WTC11 (cell line): ENCODE measurements at regions not wholly inside any gene's neighbourhood (a gene's known extent, or its start where the extent isn't known, plus 50 kb on each side); places are given as distances from the start of the nearest gene placed in this dataset.
A peak's percentile ranks its signal among the peaks of the same experiment; 100 is the strongest.

ENCODE experiments used
- ATAC-seq: fragments of 200-7000 bp; cut with Tn5 transposase; 2 replicates; pipeline ENCODE4 v1.10.0; 2021; ENCODE audit warnings: mild to moderate bottlenecking, moderate library complexity
- CTCF ChIA-PET: fragments of 300-600 bp; sonication (Branson Sonifier 250); formaldehyde crosslinking; loops from one replicate; lab custom pipeline; 2021; ENCODE audit warnings: antibody characterized with exemption; lab: Charles Lee
- POLR2A ChIA-PET: fragments of 350-600 bp; sonication (Branson Sonifier 250); formaldehyde crosslinking; loops from one replicate; lab custom pipeline; 2021; ENCODE audit warnings: antibody characterized with exemption; lab: Charles Lee
- DNase-seq: peaks from one replicate; pipeline ENCODE4 v3.0.0; 2021; ENCODE audit warnings: low spot score
- H3K27ac Mint-ChIP-seq: 2 replicates; pipeline ENCODE4 v1.8.0; 2021; ENCODE audit warnings: mixed read lengths
- H3K27me3 Mint-ChIP-seq: 2 replicates; pipeline ENCODE4 v1.8.0; 2021; ENCODE audit warnings: low read depth, mild to moderate bottlenecking, moderate library complexity, mixed read lengths
- H3K36me3 Mint-ChIP-seq: 2 replicates; pipeline ENCODE4 v1.8.0; 2021; ENCODE audit warnings: mixed read lengths
- H3K4me1 Mint-ChIP-seq: 2 replicates; pipeline ENCODE4 v1.8.0; 2022; ENCODE audit warnings: mixed read lengths
- H3K4me3 Mint-ChIP-seq: 2 replicates; pipeline ENCODE4 v1.8.0; 2021; ENCODE audit warnings: mild to moderate bottlenecking, moderate library complexity, mixed read lengths
- H3K9me3 Mint-ChIP-seq: 2 replicates; pipeline ENCODE4 v1.8.0; 2021; ENCODE audit warnings: mixed read lengths
- EMX1 ChIP-seq: fragments of 250-450 bp; sonication (Bioruptor Pico); IDR thresholded peaks from 2 replicates; pipeline ENCODE4 v1.8.0; 2021; ENCODE audit warnings: mild to moderate bottlenecking
- GTF2I ChIP-seq: fragments of 250-450 bp; sonication (Bioruptor Pico); conservative IDR thresholded peaks from 2 replicates; pipeline ENCODE4 v1.4.0; 2021; ENCODE audit warnings: mild to moderate bottlenecking
- HMGA2 ChIP-seq: fragments of 250-450 bp; sonication (Bioruptor Pico); IDR thresholded peaks from 2 replicates; pipeline ENCODE4 v1.4.0; 2021; ENCODE audit warnings: mild to moderate bottlenecking, moderate library complexity
- NFE2L1 ChIP-seq: sonication (generic); formaldehyde crosslinking; IDR thresholded peaks from 2 replicates; pipeline ENCODE4 v1.8.1; 2023; ENCODE audit warnings: missing genetic modification reagents
- NR2C2 ChIP-seq: sonication (generic); formaldehyde crosslinking; IDR thresholded peaks from 2 replicates; pipeline ENCODE4 v1.8.0; 2022; ENCODE audit warnings: mild to moderate bottlenecking, missing genetic modification reagents
- OVOL2 ChIP-seq: fragments of 250-450 bp; sonication (Bioruptor Pico); IDR thresholded peaks from 2 replicates; pipeline ENCODE4 v1.9.0; 2021; ENCODE audit warnings: mild to moderate bottlenecking, borderline replicate concordance
- PRRX2 ChIP-seq: fragments of 250-450 bp; sonication (Bioruptor Pico); IDR thresholded peaks from 2 replicates; pipeline ENCODE4 v1.8.0; 2021; ENCODE audit warnings: mild to moderate bottlenecking
- TCF7 ChIP-seq: sonication (generic); formaldehyde crosslinking; IDR thresholded peaks from 2 replicates; pipeline ENCODE4 v1.8.0; 2022; ENCODE audit warnings: mild to moderate bottlenecking, low read depth, missing genetic modification reagents, moderate library complexity
- ZNF671 ChIP-seq: fragments of 250-450 bp; sonication (Bioruptor Pico); IDR thresholded peaks from 2 replicates; pipeline ENCODE4 v1.8.0; 2021; ENCODE audit warnings: mild to moderate bottlenecking
- TF ChIP-seq, protein P1 (sequence below): sonication (generic); formaldehyde crosslinking; IDR thresholded peaks from 2 replicates; pipeline ENCODE4 v1.8.1; 2023; ENCODE audit warnings: mild to moderate bottlenecking, missing genetic modification reagents
- TF ChIP-seq, protein P2 (sequence below): fragments of 200-600 bp; IDR thresholded peaks from 2 replicates; pipeline ENCODE4 v1.8.0; 2022; ENCODE audit warnings: antibody characterized with exemption
- TF ChIP-seq, protein P3 (sequence below): sonication (generic); formaldehyde crosslinking; IDR thresholded peaks from 2 replicates; pipeline ENCODE4 v1.8.1; 2022; ENCODE audit warnings: missing genetic modification reagents, borderline replicate concordance
- TF ChIP-seq, protein P4 (sequence below): sonication (generic); formaldehyde crosslinking; IDR thresholded peaks from 2 replicates; pipeline ENCODE4 v1.8.1; 2023; ENCODE audit warnings: mild to moderate bottlenecking, moderate library complexity, missing genetic modification reagents
- TF ChIP-seq, protein P5 (sequence below): fragments of 250-450 bp; sonication (Bioruptor Pico); IDR thresholded peaks from 2 replicates; pipeline ENCODE4 v1.9.0; 2021; ENCODE audit warnings: mild to moderate bottlenecking, borderline replicate concordance
- TF ChIP-seq, protein P6 (sequence below): fragments of 250-450 bp; sonication (Bioruptor Pico); IDR thresholded peaks from 2 replicates; pipeline ENCODE4 v1.9.0; 2021; ENCODE audit warnings: mild to moderate bottlenecking
- TF ChIP-seq, protein P7 (sequence below): fragments of 250-450 bp; sonication (Bioruptor Pico); IDR thresholded peaks from 2 replicates; pipeline ENCODE4 v2.1.2; 2022; ENCODE audit warnings: mild to moderate bottlenecking, moderate library complexity
- TF ChIP-seq, protein P8 (sequence below): sonication (generic); formaldehyde crosslinking; IDR thresholded peaks from 2 replicates; pipeline ENCODE4 v1.8.1; 2022; ENCODE audit warnings: low read depth, missing genetic modification reagents, borderline replicate concordance

DNA sequence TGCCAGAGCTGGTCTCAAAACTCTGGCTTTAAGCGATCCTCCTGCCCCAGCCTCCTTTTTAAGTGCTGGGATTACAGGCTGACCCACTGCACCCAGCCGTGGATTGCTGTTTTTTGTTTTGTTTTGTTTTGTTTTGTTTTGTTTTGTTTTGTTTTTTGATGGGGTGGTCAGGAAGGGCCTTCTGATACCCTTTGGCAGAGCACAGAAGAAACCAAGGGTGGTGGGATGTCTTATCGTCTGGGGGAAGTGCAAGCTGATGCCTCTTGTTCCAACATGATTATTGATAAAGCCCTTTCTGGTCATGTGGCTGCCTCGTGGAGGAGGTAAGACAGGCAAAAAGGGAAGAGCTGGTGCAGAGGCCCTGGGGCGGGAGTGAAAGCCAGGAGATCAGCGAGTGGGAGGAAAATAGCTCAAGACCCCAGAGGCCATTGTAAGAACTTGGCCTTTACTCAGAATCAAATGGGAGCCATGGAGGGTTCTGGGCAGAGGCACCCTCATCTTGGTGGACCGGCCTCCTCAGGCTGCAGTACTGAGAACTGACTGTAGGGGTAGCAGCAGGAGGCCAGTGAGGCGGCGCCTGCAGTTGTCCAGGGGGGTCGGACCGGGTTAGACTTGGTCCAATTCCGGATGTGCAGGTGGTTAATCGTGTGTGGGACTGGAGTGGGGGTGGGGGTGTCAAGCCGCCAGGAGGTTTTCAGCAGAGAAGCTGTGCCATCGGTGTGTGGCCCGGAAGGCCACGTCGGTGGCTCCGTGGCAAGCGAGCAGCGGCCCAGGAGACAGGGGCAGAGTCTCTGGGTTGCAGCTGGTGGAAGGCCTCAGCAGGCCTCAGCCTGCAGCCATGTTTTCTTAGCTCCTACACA lies 84.4 kb upstream of the GSE1 start:
- H3K27me3 Mint-ChIP-seq: no peaks in the 10 kb centered on the region
- CTCF ChIA-PET: interaction anchor here (0.6 to 4.6 kb wide), 29 partner anchors 9 to 356 kb away, joined by 3 to 36 read pairs (median 4); no protein-coding TSS in a partner anchor
- POLR2A ChIA-PET: no interaction called here
- TF ChIP-seq, protein P1, sequence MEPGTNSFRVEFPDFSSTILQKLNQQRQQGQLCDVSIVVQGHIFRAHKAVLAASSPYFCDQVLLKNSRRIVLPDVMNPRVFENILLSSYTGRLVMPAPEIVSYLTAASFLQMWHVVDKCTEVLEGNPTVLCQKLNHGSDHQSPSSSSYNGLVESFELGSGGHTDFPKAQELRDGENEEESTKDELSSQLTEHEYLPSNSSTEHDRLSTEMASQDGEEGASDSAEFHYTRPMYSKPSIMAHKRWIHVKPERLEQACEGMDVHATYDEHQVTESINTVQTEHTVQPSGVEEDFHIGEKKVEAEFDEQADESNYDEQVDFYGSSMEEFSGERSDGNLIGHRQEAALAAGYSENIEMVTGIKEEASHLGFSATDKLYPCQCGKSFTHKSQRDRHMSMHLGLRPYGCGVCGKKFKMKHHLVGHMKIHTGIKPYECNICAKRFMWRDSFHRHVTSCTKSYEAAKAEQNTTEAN (CRISPR knock-in tag): no peak
- TF ChIP-seq, protein P2, sequence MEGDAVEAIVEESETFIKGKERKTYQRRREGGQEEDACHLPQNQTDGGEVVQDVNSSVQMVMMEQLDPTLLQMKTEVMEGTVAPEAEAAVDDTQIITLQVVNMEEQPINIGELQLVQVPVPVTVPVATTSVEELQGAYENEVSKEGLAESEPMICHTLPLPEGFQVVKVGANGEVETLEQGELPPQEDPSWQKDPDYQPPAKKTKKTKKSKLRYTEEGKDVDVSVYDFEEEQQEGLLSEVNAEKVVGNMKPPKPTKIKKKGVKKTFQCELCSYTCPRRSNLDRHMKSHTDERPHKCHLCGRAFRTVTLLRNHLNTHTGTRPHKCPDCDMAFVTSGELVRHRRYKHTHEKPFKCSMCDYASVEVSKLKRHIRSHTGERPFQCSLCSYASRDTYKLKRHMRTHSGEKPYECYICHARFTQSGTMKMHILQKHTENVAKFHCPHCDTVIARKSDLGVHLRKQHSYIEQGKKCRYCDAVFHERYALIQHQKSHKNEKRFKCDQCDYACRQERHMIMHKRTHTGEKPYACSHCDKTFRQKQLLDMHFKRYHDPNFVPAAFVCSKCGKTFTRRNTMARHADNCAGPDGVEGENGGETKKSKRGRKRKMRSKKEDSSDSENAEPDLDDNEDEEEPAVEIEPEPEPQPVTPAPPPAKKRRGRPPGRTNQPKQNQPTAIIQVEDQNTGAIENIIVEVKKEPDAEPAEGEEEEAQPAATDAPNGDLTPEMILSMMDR: peak; percentile 38; the same call in 1 of the 2 replicates
- TF ChIP-seq GTF2I (CRISPR knock-in tag) (peak; percentile 83), OVOL2 (CRISPR knock-in tag) (no peak)
- H3K9me3 Mint-ChIP-seq: no peaks in the 10 kb centered on the region
- no peak overlapping the region for H3K4me3 Mint-ChIP-seq
- ATAC-seq: no peak
- H3K4me1 Mint-ChIP-seq: peaks cover 32% of the 10 kb centered on the region
- no peaks in the 10 kb centered on the region for H3K36me3 Mint-ChIP-seq
- H3K27ac Mint-ChIP-seq: peak overlapping the region; percentile 53; the same call in 1 of the 2 replicates
- no peak for DNase-seq

DNA sequence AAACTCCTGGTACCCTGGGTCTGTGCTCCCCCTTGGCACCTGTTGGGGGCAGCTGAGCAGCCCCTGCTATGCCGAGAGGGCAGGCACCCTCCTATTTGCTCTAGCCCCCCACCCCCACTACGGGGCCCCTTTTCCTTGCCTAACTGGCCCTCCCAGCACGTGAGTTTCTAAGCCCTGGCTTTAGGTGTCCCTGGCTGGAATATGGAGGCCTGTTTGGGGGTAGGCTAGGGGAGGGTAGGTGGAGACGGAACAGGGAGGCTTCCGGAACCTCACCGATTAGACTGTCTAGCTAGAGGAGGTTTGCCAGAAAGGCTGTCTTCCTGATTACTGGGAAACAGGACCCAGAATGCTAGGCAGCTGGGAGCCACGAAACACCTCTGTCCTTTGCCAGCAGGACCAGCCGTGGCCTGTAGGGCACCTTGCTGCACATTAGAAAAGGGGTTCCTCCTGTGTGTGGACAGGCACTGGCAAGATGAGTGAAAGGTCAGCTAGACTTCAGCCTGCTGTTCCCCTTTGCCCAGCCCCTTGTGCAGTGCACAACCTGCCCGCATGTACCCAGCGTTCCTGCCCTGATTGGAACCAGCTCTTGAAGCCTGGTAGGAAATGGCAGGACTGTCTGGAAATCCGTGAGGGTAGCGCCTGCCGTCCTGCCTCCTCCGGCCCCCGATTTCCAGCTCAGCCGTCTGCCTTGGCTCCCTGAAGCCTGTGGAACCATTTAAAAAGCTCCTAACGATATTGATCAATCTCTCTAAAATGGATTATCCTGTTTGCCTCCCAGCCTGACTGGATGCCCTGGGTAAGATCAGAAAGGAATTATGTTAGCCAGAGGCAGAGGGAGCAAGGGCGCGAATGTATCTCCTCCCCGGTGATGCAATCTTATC lies 83.4 kb upstream of the GSE1 start:
- Mint-ChIP-seq H3K9me3 (no peaks in the 10 kb centered on the region), H3K4me3 (no peak overlapping the region), H3K4me1 (peaks cover 29% of the 10 kb centered on the region), H3K27ac (peak overlapping the region; percentile 86; the same call in 1 of the 2 replicates), H3K36me3 (no peaks in the 10 kb centered on the region), H3K27me3 (no peaks in the 10 kb centered on the region)
- no peak for DNase-seq
- CTCF ChIA-PET: interaction anchor here (0.5 to 4.6 kb wide), 33 partner anchors 8 to 1248 kb away, joined by 3 to 36 read pairs (median 4); no protein-coding TSS in a partner anchor
- POLR2A ChIA-PET: interaction anchor here (0.7 kb wide), 1 partner anchor 24 kb away, joined by 3 read pairs; no protein-coding TSS in a partner anchor
- no peak for ATAC-seq
- TF ChIP-seq, protein P3, sequence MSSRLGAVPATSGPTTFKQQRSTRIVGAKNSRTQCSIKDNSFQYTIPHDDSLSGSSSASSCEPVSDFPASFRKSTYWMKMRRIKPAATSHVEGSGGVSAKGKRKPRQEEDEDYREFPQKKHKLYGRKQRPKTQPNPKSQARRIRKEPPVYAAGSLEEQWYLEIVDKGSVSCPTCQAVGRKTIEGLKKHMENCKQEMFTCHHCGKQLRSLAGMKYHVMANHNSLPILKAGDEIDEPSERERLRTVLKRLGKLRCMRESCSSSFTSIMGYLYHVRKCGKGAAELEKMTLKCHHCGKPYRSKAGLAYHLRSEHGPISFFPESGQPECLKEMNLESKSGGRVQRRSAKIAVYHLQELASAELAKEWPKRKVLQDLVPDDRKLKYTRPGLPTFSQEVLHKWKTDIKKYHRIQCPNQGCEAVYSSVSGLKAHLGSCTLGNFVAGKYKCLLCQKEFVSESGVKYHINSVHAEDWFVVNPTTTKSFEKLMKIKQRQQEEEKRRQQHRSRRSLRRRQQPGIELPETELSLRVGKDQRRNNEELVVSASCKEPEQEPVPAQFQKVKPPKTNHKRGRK (CRISPR knock-in tag): no peak
- TF ChIP-seq, protein P4, sequence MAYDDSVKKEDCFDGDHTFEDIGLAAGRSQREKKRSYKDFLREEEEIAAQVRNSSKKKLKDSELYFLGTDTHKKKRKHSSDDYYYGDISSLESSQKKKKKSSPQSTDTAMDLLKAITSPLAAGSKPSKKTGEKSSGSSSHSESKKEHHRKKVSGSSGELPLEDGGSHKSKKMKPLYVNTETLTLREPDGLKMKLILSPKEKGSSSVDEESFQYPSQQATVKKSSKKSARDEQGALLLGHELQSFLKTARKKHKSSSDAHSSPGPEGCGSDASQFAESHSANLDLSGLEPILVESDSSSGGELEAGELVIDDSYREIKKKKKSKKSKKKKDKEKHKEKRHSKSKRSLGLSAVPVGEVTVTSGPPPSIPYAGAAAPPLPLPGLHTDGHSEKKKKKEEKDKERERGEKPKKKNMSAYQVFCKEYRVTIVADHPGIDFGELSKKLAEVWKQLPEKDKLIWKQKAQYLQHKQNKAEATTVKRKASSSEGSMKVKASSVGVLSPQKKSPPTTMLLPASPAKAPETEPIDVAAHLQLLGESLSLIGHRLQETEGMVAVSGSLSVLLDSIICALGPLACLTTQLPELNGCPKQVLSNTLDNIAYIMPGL (CRISPR knock-in tag): no peak
- no peak for TF ChIP-seq TCF7 (CRISPR knock-in tag)
- no peak for TF ChIP-seq ZNF671 (CRISPR knock-in tag)
- no peak for TF ChIP-seq EMX1 (CRISPR knock-in tag)
- no peak for TF ChIP-seq NR2C2
- TF ChIP-seq, protein P5, sequence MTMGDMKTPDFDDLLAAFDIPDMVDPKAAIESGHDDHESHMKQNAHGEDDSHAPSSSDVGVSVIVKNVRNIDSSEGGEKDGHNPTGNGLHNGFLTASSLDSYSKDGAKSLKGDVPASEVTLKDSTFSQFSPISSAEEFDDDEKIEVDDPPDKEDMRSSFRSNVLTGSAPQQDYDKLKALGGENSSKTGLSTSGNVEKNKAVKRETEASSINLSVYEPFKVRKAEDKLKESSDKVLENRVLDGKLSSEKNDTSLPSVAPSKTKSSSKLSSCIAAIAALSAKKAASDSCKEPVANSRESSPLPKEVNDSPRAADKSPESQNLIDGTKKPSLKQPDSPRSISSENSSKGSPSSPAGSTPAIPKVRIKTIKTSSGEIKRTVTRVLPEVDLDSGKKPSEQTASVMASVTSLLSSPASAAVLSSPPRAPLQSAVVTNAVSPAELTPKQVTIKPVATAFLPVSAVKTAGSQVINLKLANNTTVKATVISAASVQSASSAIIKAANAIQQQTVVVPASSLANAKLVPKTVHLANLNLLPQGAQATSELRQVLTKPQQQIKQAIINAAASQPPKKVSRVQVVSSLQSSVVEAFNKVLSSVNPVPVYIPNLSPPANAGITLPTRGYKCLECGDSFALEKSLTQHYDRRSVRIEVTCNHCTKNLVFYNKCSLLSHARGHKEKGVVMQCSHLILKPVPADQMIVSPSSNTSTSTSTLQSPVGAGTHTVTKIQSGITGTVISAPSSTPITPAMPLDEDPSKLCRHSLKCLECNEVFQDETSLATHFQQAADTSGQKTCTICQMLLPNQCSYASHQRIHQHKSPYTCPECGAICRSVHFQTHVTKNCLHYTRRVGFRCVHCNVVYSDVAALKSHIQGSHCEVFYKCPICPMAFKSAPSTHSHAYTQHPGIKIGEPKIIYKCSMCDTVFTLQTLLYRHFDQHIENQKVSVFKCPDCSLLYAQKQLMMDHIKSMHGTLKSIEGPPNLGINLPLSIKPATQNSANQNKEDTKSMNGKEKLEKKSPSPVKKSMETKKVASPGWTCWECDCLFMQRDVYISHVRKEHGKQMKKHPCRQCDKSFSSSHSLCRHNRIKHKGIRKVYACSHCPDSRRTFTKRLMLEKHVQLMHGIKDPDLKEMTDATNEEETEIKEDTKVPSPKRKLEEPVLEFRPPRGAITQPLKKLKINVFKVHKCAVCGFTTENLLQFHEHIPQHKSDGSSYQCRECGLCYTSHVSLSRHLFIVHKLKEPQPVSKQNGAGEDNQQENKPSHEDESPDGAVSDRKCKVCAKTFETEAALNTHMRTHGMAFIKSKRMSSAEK: no peak
- TF ChIP-seq, protein P6, sequence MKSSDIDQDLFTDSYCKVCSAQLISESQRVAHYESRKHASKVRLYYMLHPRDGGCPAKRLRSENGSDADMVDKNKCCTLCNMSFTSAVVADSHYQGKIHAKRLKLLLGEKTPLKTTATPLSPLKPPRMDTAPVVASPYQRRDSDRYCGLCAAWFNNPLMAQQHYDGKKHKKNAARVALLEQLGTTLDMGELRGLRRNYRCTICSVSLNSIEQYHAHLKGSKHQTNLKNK (CRISPR knock-in tag): no peak
- no peak for TF ChIP-seq NFE2L1 (CRISPR knock-in tag)
- TF ChIP-seq, protein P7, sequence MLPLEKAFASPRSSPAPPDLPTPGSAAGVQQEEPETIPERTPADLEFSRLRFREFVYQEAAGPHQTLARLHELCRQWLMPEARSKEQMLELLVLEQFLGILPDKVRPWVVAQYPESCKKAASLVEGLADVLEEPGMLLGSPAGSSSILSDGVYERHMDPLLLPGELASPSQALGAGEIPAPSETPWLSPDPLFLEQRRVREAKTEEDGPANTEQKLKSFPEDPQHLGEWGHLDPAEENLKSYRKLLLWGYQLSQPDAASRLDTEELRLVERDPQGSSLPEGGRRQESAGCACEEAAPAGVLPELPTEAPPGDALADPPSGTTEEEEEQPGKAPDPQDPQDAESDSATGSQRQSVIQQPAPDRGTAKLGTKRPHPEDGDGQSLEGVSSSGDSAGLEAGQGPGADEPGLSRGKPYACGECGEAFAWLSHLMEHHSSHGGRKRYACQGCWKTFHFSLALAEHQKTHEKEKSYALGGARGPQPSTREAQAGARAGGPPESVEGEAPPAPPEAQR (CRISPR knock-in tag): no peak
- no peak for TF ChIP-seq PRRX2 (CRISPR knock-in tag)
- no peak for TF ChIP-seq HMGA2 (CRISPR knock-in tag)
- TF ChIP-seq, protein P8, sequence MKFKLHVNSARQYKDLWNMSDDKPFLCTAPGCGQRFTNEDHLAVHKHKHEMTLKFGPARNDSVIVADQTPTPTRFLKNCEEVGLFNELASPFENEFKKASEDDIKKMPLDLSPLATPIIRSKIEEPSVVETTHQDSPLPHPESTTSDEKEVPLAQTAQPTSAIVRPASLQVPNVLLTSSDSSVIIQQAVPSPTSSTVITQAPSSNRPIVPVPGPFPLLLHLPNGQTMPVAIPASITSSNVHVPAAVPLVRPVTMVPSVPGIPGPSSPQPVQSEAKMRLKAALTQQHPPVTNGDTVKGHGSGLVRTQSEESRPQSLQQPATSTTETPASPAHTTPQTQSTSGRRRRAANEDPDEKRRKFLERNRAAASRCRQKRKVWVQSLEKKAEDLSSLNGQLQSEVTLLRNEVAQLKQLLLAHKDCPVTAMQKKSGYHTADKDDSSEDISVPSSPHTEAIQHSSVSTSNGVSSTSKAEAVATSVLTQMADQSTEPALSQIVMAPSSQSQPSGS: no peak
